ENCODE measurements at regions not wholly inside any gene's neighbourhood (a gene's known extent, or its start where the extent isn't known, plus 50 kb on each side); places are given as distances from the start of the nearest gene placed in this dataset.

- TF ChIP-seq CTCF (conservative IDR thresholded peaks at IDR 0.05) (no peak), ZFX (IDR thresholded peaks at IDR 0.05) (no peak)
These were observed 887.2 kb upstream of the LRATD1 start for GRCh38 chr2:13745330-13745729.

Data from C4-2B (cell line).